OCI-LY3 (cell line): ENCODE measurements at regions not wholly inside any gene's neighbourhood (a gene's known extent, or its start where the extent isn't known, plus 50 kb on each side); places are given as distances from the start of the nearest gene placed in this dataset.

ENCODE experiments used
- H2AFZ ChIP-seq: fragments of 200-600, 300-600 bp; shearing (Covaris generic); 2 replicates; pipeline ENCODE4 v1.6.0; 2014; ENCODE audit warnings: antibody characterized with exemption, low read depth, low read length
- H3K27ac ChIP-seq: fragments of 200-600, 300-600 bp; sonication (generic); 2 replicates; pipeline ENCODE4 v1.5.1; 2014; ENCODE audit warnings: mild to moderate bottlenecking, low read length, moderate library complexity, mixed read lengths
- H3K27me3 ChIP-seq: fragments of 200-600, 300-600 bp; sonication (generic); 2 replicates; pipeline ENCODE4 v1.6.1; 2014; ENCODE audit warnings: low read depth, low read length, mixed read lengths
- H3K36me3 ChIP-seq: fragments of 200-600, 300-600 bp; sonication (generic); replicated peaks from 2 replicates; pipeline ENCODE3; 2014; ENCODE audit warnings: low read depth, low read length, mixed read lengths
- H3K4me1 ChIP-seq: fragments of 300-600, 200-600 bp; sonication (generic); 2 replicates; pipeline ENCODE4 v1.6.1; 2014; ENCODE audit warnings: low read length, mixed read lengths
- H3K4me2 ChIP-seq: fragments of 200-600, 300-600 bp; sonication (generic); 2 replicates; pipeline ENCODE4 v1.6.1; 2014; ENCODE audit warnings: low read length, mixed read lengths
- H3K4me3 ChIP-seq: fragments of 300-600, 200-600 bp; sonication (generic); 2 replicates; pipeline ENCODE4 v1.5.1; 2014; ENCODE audit warnings: antibody characterized with exemption, mild to moderate bottlenecking, low read length, moderate library complexity
- H3K79me2 ChIP-seq: fragments of 300-600, 200-600 bp; shearing (Covaris generic); 2 replicates; pipeline ENCODE4 v1.6.1; 2014; ENCODE audit warnings: mild to moderate bottlenecking, low read length, mixed read lengths
- H3K9ac ChIP-seq: fragments of 300-600, 200-600 bp; shearing (Covaris generic); 2 replicates; pipeline ENCODE4 v1.6.0; 2014; ENCODE audit warnings: mild to moderate bottlenecking, low read length, moderate library complexity
- H3K9me3 ChIP-seq: fragments of 200-600, 300-600 bp; shearing (Covaris generic); 2 replicates; pipeline ENCODE4 v1.6.1; 2014; ENCODE audit warnings: low read length, mixed read lengths; ENCODE audit not compliant: insufficient read depth
- H4K20me1 ChIP-seq: fragments of 200-600, 300-600 bp; sonication (generic); 2 replicates; pipeline ENCODE4 v1.6.1; 2016; ENCODE audit warnings: low read length, mixed read lengths; ENCODE audit not compliant: insufficient read depth
- CTCF ChIP-seq: fragments of 200-600, 300-600 bp; sonication (generic); IDR thresholded peaks from 2 replicates; pipeline ENCODE4 v1.5.1; 2014; ENCODE audit warnings: antibody characterized with exemption, low read length, low read depth
- EZH2phosphoT487 ChIP-seq: fragments of 200-600 bp; shearing (Covaris generic); IDR thresholded peaks from 2 replicates; pipeline ENCODE4 v1.6.1; 2018; ENCODE audit warnings: antibody characterized with exemption, mixed run types, low read depth

DNA sequence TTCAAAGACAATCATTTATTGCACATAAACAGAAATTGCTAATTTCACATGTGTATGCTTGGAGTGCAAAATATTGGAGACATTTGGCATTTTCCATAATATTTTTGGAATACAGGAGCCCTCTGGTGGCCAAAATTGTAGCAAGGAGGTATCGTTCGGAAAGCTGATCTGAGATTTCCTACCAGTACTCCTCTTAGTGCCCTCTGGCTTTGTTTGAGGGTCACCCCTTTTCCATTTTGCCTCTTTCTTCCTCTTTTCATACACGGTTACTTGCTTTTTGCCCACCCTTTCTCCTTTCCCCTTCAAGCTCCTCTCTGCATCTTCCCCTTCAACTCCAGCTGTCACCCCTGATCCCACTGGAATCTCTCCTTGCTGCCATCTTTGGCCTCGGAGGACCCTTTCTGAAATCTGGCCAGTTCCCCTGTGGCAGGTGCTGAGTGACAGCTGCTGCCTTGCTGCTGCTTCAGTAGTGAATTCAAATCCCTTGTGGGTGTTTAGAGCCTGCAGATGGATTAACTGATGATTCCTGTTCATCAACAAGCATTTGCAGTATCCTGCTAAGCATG is 164.6 kb upstream of the PARP11 start:
- Histone ChIP-seq H3K79me2 (no peaks in the 10 kb centered on the region), H3K4me3 (no peak overlapping the region), H2AFZ (no peak overlapping the region), H3K27ac (no peak overlapping the region), H4K20me1 (no peaks in the 10 kb centered on the region), H3K9ac (no peak overlapping the region), H3K27me3 (peaks cover 51% of the 10 kb centered on the region), H3K4me1 (peaks cover 25% of the 10 kb centered on the region), H3K36me3 (no peaks in the 10 kb centered on the region), H3K9me3 (no peaks in the 10 kb centered on the region), H3K4me2 (no peak overlapping the region)
- TF ChIP-seq EZH2phosphoT487: no peak
- TF ChIP-seq CTCF: peak; percentile 59

DNA sequence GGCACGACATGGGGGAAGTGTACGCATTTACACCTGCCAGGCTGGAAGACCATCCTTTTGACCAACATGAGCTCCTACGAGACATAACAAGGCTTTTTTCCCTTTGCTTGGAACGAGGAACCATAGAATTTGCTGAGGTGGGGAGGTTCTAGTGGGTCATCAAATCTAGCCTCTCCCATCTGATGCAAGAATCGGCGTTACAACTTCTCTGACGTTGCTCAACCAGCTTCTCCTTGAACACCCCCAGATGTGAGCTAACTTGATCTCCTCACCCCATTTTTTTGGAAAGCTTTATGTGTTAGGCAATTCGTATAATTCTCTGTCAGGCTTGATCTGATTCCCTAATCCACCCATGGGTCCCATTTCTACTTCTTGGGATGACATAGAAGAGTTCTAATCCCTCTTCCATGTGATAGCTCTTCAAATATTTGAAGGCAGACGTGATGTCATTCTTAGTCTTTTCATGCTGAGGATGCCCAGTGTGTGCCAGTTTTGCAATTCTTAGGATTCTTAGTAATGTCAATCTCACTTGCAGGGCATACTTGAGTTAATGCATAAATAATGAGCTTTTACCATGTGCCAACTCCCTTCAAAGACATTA is 163.6 kb upstream of the PARP11 start:
- TF ChIP-seq EZH2phosphoT487: no peak
- TF ChIP-seq CTCF: no peak
- H2AFZ ChIP-seq: no peak overlapping the region
- H3K4me1 ChIP-seq: peaks cover 25% of the 10 kb centered on the region
- H3K27ac ChIP-seq: no peak overlapping the region
- no peak overlapping the region for H3K9ac ChIP-seq
- peaks cover 51% of the 10 kb centered on the region for H3K27me3 ChIP-seq
- no peak overlapping the region for H3K4me2 ChIP-seq
- H3K4me3 ChIP-seq: no peak overlapping the region
- no peaks in the 10 kb centered on the region for H4K20me1 ChIP-seq
- H3K36me3 ChIP-seq: no peaks in the 10 kb centered on the region
- H3K79me2 ChIP-seq: no peaks in the 10 kb centered on the region
- no peaks in the 10 kb centered on the region for H3K9me3 ChIP-seq

DNA sequence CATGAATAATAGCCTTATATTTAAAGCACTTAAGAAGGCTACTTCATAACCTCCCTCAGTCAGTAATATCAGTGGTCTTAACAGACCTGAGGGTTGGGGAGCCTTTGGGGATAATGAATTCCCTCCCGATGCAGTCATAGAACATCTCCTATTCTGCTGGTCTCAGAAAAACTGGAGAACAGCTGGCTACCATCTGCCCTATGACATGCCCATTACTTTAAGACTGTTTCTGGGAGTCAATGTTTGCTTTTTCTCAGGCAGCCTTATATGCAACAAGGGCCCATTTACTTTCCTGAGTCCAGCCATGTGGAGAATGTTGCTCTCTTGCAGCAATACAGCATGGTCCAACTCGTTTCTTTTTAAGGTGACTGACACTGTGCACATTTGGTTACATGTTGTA is 161.7 kb upstream of the PARP11 start:
- Histone ChIP-seq H4K20me1 (no peaks in the 10 kb centered on the region), H3K27ac (no peak overlapping the region), H3K4me2 (no peak overlapping the region), H3K4me3 (no peak overlapping the region), H3K4me1 (peaks cover 18% of the 10 kb centered on the region), H3K9me3 (no peaks in the 10 kb centered on the region), H3K36me3 (no peaks in the 10 kb centered on the region), H3K9ac (no peak overlapping the region), H3K27me3 (peaks cover 51% of the 10 kb centered on the region), H3K79me2 (no peaks in the 10 kb centered on the region), H2AFZ (no peak overlapping the region)
- TF ChIP-seq EZH2phosphoT487 (no peak), CTCF (no peak)

DNA sequence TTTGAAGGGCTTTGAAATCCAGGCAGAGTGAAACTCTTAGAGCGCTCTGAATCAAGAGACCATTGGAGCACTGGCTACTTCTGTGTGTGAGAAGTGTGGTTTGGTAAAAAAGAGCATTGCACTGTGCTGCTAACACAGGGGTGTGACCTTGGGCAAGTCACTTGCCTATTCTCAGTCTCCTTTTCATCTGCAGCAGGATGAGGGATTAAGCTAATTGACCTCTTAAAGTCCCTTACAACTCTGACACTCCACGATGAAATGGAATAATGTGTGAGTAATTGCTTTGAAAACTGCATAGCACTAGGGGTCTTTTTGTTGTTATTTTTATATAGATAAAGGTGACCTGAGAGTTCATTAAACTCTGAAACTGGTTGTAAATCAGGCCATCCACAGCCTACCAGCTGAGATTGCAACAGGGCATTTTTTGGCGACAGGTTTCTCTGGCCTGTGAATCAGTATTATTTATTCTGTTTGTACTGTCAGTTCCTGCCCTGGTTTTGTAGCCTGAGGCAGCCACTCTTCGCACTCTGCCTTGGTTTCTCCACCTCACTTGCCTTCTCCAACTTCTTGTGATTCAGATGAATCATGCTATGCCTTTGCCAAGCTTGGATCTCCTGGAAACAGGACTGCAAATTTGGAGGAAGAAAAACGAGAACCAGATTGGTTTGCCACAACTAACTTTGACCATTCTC is 159.9 kb upstream of the PARP11 start:
- Histone ChIP-seq H3K27ac (no peak overlapping the region), H4K20me1 (no peaks in the 10 kb centered on the region), H2AFZ (no peak overlapping the region), H3K4me2 (no peak overlapping the region), H3K79me2 (no peaks in the 10 kb centered on the region), H3K27me3 (peaks cover 43% of the 10 kb centered on the region), H3K9ac (no peak overlapping the region), H3K4me3 (no peak overlapping the region), H3K9me3 (no peaks in the 10 kb centered on the region), H3K36me3 (no peaks in the 10 kb centered on the region), H3K4me1 (peaks cover 3% of the 10 kb centered on the region; the same call in 1 of the 2 replicates)
- no peak for TF ChIP-seq CTCF
- TF ChIP-seq EZH2phosphoT487: no peak
